ENCODE measurements at regions not wholly inside any gene's neighbourhood (a gene's known extent, or its start where the extent isn't known, plus 50 kb on each side); places are given as distances from the start of the nearest gene placed in this dataset.

GRCh38 chr11:134760299-134760698 lies 348.3 kb upstream of the B3GAT1 start (continued):
- no peak for TF ChIP-seq ARID4B (CRISPR knock-in tag; IDR thresholded peaks at IDR 0.05; ENCODE audit: borderline replicate concordance)
- no peak for TF ChIP-seq SP1 (CRISPR knock-in tag; conservative IDR thresholded peaks at IDR 0.05)
- TF ChIP-seq, protein P1, sequence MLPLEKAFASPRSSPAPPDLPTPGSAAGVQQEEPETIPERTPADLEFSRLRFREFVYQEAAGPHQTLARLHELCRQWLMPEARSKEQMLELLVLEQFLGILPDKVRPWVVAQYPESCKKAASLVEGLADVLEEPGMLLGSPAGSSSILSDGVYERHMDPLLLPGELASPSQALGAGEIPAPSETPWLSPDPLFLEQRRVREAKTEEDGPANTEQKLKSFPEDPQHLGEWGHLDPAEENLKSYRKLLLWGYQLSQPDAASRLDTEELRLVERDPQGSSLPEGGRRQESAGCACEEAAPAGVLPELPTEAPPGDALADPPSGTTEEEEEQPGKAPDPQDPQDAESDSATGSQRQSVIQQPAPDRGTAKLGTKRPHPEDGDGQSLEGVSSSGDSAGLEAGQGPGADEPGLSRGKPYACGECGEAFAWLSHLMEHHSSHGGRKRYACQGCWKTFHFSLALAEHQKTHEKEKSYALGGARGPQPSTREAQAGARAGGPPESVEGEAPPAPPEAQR (CRISPR knock-in tag; IDR thresholded peaks at IDR 0.05), result no peak
- no peak for TF ChIP-seq GABPB1 (CRISPR knock-in tag; IDR thresholded peaks at IDR 0.05)
- TF ChIP-seq ZNF671 (CRISPR knock-in tag; IDR thresholded peaks at IDR 0.05), result no peak
- TF ChIP-seq, protein P2, sequence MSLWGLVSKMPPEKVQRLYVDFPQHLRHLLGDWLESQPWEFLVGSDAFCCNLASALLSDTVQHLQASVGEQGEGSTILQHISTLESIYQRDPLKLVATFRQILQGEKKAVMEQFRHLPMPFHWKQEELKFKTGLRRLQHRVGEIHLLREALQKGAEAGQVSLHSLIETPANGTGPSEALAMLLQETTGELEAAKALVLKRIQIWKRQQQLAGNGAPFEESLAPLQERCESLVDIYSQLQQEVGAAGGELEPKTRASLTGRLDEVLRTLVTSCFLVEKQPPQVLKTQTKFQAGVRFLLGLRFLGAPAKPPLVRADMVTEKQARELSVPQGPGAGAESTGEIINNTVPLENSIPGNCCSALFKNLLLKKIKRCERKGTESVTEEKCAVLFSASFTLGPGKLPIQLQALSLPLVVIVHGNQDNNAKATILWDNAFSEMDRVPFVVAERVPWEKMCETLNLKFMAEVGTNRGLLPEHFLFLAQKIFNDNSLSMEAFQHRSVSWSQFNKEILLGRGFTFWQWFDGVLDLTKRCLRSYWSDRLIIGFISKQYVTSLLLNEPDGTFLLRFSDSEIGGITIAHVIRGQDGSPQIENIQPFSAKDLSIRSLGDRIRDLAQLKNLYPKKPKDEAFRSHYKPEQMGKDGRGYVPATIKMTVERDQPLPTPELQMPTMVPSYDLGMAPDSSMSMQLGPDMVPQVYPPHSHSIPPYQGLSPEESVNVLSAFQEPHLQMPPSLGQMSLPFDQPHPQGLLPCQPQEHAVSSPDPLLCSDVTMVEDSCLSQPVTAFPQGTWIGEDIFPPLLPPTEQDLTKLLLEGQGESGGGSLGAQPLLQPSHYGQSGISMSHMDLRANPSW (CRISPR knock-in tag; conservative IDR thresholded peaks at IDR 0.05; ENCODE audit: low read depth), result no peak
- TF ChIP-seq ZNF532 (CRISPR knock-in tag; IDR thresholded peaks at IDR 0.05; ENCODE audit: borderline replicate concordance), result no peak

- H3K36me3 Mint-ChIP-seq, result no peaks in the 10 kb centered on the region; the same call in 1 of the 2 replicates
- H3K4me3 Mint-ChIP-seq, result no peak overlapping the region
- H3K4me1 Mint-ChIP-seq, result peaks cover 9% of the 10 kb centered on the region; the same call in 1 of the 2 replicates
- POLR2A ChIA-PET, result no interaction called here
- ATAC-seq (no peak), DNase-seq (ENCODE audit: low spot score) (no peak)
- H3K27ac Mint-ChIP-seq, result no peak overlapping the region
- H3K9me3 Mint-ChIP-seq, result peaks cover 6% of the 10 kb centered on the region
- CTCF ChIA-PET, result no interaction called here
- H3K27me3 Mint-ChIP-seq (ENCODE audit: low read depth), result peaks cover 20% of the 10 kb centered on the region
- no peak for TF ChIP-seq ZNF121 (CRISPR knock-in tag; IDR thresholded peaks at IDR 0.05)
- no peak for TF ChIP-seq ETV6 (CRISPR knock-in tag; IDR thresholded peaks at IDR 0.05)
- no peak for TF ChIP-seq ZNF671 (CRISPR knock-in tag; IDR thresholded peaks at IDR 0.05)
- TF ChIP-seq, protein P3, sequence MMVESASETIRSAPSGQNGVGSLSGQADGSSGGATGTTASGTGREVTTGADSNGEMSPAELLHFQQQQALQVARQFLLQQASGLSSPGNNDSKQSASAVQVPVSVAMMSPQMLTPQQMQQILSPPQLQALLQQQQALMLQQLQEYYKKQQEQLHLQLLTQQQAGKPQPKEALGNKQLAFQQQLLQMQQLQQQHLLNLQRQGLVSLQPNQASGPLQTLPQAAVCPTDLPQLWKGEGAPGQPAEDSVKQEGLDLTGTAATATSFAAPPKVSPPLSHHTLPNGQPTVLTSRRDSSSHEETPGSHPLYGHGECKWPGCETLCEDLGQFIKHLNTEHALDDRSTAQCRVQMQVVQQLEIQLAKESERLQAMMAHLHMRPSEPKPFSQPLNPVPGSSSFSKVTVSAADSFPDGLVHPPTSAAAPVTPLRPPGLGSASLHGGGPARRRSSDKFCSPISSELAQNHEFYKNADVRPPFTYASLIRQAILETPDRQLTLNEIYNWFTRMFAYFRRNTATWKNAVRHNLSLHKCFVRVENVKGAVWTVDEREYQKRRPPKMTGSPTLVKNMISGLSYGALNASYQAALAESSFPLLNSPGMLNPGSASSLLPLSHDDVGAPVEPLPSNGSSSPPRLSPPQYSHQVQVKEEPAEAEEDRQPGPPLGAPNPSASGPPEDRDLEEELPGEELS (CRISPR knock-in tag; IDR thresholded peaks at IDR 0.05), result no peak
- TF ChIP-seq, protein P4, sequence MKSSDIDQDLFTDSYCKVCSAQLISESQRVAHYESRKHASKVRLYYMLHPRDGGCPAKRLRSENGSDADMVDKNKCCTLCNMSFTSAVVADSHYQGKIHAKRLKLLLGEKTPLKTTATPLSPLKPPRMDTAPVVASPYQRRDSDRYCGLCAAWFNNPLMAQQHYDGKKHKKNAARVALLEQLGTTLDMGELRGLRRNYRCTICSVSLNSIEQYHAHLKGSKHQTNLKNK (CRISPR knock-in tag; IDR thresholded peaks at IDR 0.05), result no peak
- TF ChIP-seq E2F1 (CRISPR knock-in tag; IDR thresholded peaks at IDR 0.05), result no peak
- TF ChIP-seq AFF4 (CRISPR knock-in tag; IDR thresholded peaks at IDR 0.05; ENCODE audit: borderline replicate concordance), result no peak
- TF ChIP-seq ZNF423 (CRISPR knock-in tag; IDR thresholded peaks at IDR 0.05), result no peak
Measured at GRCh38 chr11:134759855-134760254, 347.8 kb upstream of the B3GAT1 start.

Measured in WTC11 (cell line).